ENCODE measurements at regions not wholly inside any gene's neighbourhood (a gene's known extent, or its start where the extent isn't known, plus 50 kb on each side); places are given as distances from the start of the nearest gene placed in this dataset.

DNA sequence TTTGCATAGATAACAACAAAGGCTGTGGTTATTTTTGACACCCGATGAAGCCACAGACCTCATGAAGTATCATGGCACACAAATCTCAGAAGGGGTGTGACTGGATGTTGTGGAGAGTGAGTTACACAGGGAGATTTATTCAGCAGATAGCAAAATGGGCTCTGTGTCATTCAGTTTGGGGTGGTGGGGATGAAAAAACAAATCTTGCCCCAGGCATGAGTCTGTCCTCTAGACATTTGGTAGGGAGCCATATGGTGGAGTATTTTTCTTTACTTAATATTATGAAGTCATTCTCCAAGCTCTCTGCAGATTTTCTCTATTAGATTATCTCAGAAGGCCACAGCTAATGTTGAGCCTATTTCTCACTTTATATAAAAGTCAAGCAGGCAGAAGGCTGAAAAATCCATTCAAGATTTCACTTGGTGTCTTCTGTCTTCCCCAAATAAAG is 277.1 kb upstream of the TENM3 start:
- TF ChIP-seq, protein P1, sequence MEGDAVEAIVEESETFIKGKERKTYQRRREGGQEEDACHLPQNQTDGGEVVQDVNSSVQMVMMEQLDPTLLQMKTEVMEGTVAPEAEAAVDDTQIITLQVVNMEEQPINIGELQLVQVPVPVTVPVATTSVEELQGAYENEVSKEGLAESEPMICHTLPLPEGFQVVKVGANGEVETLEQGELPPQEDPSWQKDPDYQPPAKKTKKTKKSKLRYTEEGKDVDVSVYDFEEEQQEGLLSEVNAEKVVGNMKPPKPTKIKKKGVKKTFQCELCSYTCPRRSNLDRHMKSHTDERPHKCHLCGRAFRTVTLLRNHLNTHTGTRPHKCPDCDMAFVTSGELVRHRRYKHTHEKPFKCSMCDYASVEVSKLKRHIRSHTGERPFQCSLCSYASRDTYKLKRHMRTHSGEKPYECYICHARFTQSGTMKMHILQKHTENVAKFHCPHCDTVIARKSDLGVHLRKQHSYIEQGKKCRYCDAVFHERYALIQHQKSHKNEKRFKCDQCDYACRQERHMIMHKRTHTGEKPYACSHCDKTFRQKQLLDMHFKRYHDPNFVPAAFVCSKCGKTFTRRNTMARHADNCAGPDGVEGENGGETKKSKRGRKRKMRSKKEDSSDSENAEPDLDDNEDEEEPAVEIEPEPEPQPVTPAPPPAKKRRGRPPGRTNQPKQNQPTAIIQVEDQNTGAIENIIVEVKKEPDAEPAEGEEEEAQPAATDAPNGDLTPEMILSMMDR (conservative IDR thresholded peaks at IDR 0.05; ENCODE audit: low read depth, low read length), result no peak
- TF ChIP-seq, protein P2, sequence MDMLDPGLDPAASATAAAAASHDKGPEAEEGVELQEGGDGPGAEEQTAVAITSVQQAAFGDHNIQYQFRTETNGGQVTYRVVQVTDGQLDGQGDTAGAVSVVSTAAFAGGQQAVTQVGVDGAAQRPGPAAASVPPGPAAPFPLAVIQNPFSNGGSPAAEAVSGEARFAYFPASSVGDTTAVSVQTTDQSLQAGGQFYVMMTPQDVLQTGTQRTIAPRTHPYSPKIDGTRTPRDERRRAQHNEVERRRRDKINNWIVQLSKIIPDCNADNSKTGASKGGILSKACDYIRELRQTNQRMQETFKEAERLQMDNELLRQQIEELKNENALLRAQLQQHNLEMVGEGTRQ (IDR thresholded peaks at IDR 0.05; ENCODE audit: low read depth, low read length), result no peak
- TF ChIP-seq BHLHE40 (IDR thresholded peaks at IDR 0.05; ENCODE audit: low read depth, low read length) (no peak), SMC3 (IDR thresholded peaks at IDR 0.05; ENCODE audit: low read depth, low read length) (no peak), RFX5 (IDR thresholded peaks at IDR 0.05; ENCODE audit: low read depth, low read length) (no peak), POLR2A (IDR thresholded peaks at IDR 0.05; ENCODE audit: low read depth, low read length) (no peak), MXI1 (IDR thresholded peaks at IDR 0.05; ENCODE audit: borderline replicate concordance, low read depth, low read length) (no peak)

Data from IMR-90 (cell line).